ENCODE measurements at regions not wholly inside any gene's neighbourhood (a gene's known extent, or its start where the extent isn't known, plus 50 kb on each side); places are given as distances from the start of the nearest gene placed in this dataset.
"Not testable (repeated sequence)": the region's sequence is repeated elsewhere in the genome, so short reads cannot be mapped to it uniquely, and the experiment has no call there.

GRCh38 chr2:174697255-174697654 lies 67.0 kb downstream of the CHRNA1 start:
- peak; percentile 49 for DNase-seq

- no peak for DNase-seq
Measured at GRCh38 chr2:174694920-174695319, 69.4 kb downstream of the CHRNA1 start.

- no peak for DNase-seq
Measured at GRCh38 chr2:174694196-174694878, 69.9 kb downstream of the CHRNA1 start.

GRCh38 chr2:174693344-174693743 lies 70.9 kb downstream of the CHRNA1 start:
- DNase-seq: no peak

- DNase-seq: no peak
Measured at GRCh38 chr2:174692256-174692919, 71.9 kb downstream of the CHRNA1 start.

GRCh38 chr2:174691201-174691779 lies 73.0 kb downstream of the CHRNA1 start:
- DNase-seq: no peak

GRCh38 chr2:174690026-174690425 lies 74.2 kb downstream of the CHRNA1 start:
- DNase-seq: no peak

- DNase-seq: peak; percentile 46
Measured at GRCh38 chr2:174688079-174688478, 76.2 kb downstream of the CHRNA1 start.

GRCh38 chr2:174686430-174686829 lies 77.8 kb downstream of the CHRNA1 start:
- no peak for DNase-seq

- no peak for DNase-seq
Measured at GRCh38 chr2:174683392-174683759, 80.9 kb downstream of the CHRNA1 start.

- DNase-seq: peak; percentile 70
Measured at GRCh38 chr2:174682578-174683391, 81.5 kb downstream of the CHRNA1 start.

- DNase-seq: peak; percentile 29
Measured at GRCh38 chr2:174682007-174682577, 82.2 kb downstream of the CHRNA1 start.

GRCh38 chr2:174681099-174682006 lies 82.9 kb downstream of the CHRNA1 start:
- no peak for DNase-seq

GRCh38 chr2:174680221-174680620 lies 82.6 kb upstream of the WIPF1 start:
- no peak for DNase-seq

- no peak for DNase-seq
Measured at GRCh38 chr2:174678395-174678794, 80.8 kb upstream of the WIPF1 start.

GRCh38 chr2:174675615-174676014 lies 78.0 kb upstream of the WIPF1 start:
- DNase-seq: peak; percentile 41

GRCh38 chr2:174673876-174674275 lies 76.3 kb upstream of the WIPF1 start:
- no peak for DNase-seq

- no peak for DNase-seq
Measured at GRCh38 chr2:174673440-174673839, 75.8 kb upstream of the WIPF1 start.

GRCh38 chr2:174671532-174671931 lies 73.9 kb upstream of the WIPF1 start:
- DNase-seq: not testable (repeated sequence)

- DNase-seq: no peak
Measured at GRCh38 chr2:174670446-174670845, 72.8 kb upstream of the WIPF1 start.

- no peak for DNase-seq
Measured at GRCh38 chr2:174669336-174669735, 71.7 kb upstream of the WIPF1 start.

- DNase-seq: no peak
Measured at GRCh38 chr2:174668075-174668474, 70.5 kb upstream of the WIPF1 start.
